HUES48 (cell line): ENCODE measurements at regions not wholly inside any gene's neighbourhood (a gene's known extent, or its start where the extent isn't known, plus 50 kb on each side); places are given as distances from the start of the nearest gene placed in this dataset.

Experiments used
- H3K27ac ChIP-seq: one replicate; pipeline ENCODE4 v1.7.0; 2013; ENCODE audit warnings: low read depth, low read length, inconsistent platforms
- H3K27me3 ChIP-seq: 2 replicates; pipeline ENCODE4 v1.6.1; 2013; ENCODE audit warnings: mild to moderate bottlenecking, low read length; ENCODE audit not compliant: control insufficient read depth, insufficient read depth
- H3K36me3 ChIP-seq: 2 replicates; pipeline ENCODE4 v1.6.1; 2013; ENCODE audit warnings: low read length; ENCODE audit not compliant: control insufficient read depth, insufficient read depth
- H3K4me1 ChIP-seq: 2 replicates; pipeline ENCODE4 v1.6.1; 2013; ENCODE audit warnings: mild to moderate bottlenecking, low read length; ENCODE audit not compliant: control insufficient read depth, insufficient read depth
- H3K4me3 ChIP-seq: 2 replicates; pipeline ENCODE4 v1.5.1; 2013; ENCODE audit warnings: mild to moderate bottlenecking, low read depth, low read length
- H3K9ac ChIP-seq: 2 replicates; pipeline ENCODE4 v1.6.1; 2013; ENCODE audit warnings: mild to moderate bottlenecking, low read depth, low read length, moderate library complexity
- H3K9me3 ChIP-seq: 2 replicates; pipeline ENCODE4 v1.6.1; 2013; ENCODE audit warnings: low read length; ENCODE audit not compliant: control insufficient read depth, insufficient read depth

DNA sequence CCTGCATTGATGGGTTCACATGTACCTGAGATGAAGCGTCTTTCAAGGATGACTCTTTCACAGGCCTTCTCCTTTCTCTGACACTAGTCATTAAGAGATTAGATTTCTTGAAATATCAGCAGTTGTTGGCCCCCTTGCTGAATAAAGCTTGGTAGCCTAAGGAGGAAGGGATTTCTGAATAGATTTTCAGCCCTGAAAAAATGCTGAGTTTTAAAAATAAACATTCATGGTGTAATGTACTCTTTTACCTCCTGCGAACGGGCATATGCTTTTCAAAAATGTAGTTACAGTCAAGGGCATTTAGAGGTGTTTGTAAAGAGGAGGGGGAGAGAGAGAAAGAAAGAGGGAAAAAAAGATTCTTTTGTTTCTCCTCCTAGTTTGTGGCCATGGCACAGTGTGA, 222.7 kb downstream of the SOX4 start:
- H3K27me3 ChIP-seq, result no peaks in the 10 kb centered on the region
- no peak overlapping the region for H3K4me3 ChIP-seq
- H3K9ac ChIP-seq, result no peak overlapping the region
- H3K27ac ChIP-seq, result no peak overlapping the region
- no peaks in the 10 kb centered on the region for H3K4me1 ChIP-seq
- no peaks in the 10 kb centered on the region for H3K9me3 ChIP-seq
- H3K36me3 ChIP-seq, result 0 out of 2 replicates have a peak, but pooled peaks cover 3% of the 10 kb centered on the region

- Histone ChIP-seq H3K36me3 (no peaks in the 10 kb centered on the region), H3K27me3 (no peaks in the 10 kb centered on the region), H3K9ac (no peak overlapping the region), H3K4me3 (no peak overlapping the region), H3K27ac (no peak overlapping the region), H3K9me3 (no peaks in the 10 kb centered on the region), H3K4me1 (peaks cover 15% of the 10 kb centered on the region)
Observed at GRCh38 chr6:21820442-21820841, 226.9 kb downstream of the SOX4 start.

DNA sequence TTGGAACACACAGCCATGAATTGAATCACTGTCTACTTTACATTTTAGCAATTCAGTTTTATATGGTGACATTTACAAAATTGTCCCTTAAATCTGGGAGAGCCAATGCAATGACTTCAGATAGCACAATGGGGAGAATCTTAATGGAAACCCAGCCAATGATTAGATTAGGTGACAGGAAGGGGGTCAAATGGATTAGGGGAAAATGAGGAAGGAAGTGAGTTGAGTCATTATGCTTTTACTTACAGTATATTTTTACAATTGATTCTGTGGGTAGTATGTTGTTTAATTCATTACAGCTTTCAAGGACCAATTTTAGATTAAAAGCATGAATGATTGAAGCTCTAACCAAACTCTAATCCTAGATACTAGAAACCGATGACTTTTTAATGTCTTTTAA, 229.8 kb downstream of the SOX4 start:
- Histone ChIP-seq H3K9me3 (no peaks in the 10 kb centered on the region), H3K27ac (no peak overlapping the region), H3K36me3 (no peaks in the 10 kb centered on the region), H3K27me3 (no peaks in the 10 kb centered on the region), H3K4me1 (peaks cover 35% of the 10 kb centered on the region), H3K9ac (no peak overlapping the region), H3K4me3 (no peak overlapping the region)

- no peaks in the 10 kb centered on the region for H3K36me3 ChIP-seq
- H3K4me1 ChIP-seq, result peaks cover 42% of the 10 kb centered on the region
- H3K4me3 ChIP-seq, result no peak overlapping the region
- no peak overlapping the region for H3K9ac ChIP-seq
- H3K9me3 ChIP-seq, result no peaks in the 10 kb centered on the region
- no peaks in the 10 kb centered on the region for H3K27me3 ChIP-seq
- H3K27ac ChIP-seq, result peak overlapping the region; percentile 23
Observed at GRCh38 chr6:21824431-21825177, 231.1 kb downstream of the SOX4 start.

DNA sequence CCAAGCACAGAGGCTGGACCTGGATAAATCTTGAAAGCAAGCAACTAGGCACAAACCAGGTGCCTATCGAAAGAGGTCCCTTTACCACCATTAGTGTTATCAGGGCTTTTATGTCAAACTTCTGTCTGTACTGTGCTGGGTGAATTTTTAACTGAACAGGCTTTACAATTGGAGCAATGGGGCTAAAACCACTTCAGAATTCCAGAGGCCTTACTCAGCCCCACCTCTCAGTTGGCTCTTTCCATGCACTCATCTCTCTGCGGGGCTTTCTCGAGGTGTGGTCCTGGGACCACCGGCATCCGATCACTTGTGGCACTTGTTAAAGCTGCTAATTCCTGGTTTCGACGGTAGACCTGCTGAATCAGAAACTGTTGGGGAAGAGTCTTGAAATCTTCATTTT, 232.5 kb downstream of the SOX4 start:
- H3K27ac ChIP-seq, result peak overlapping the region; percentile 76
- H3K9me3 ChIP-seq, result no peaks in the 10 kb centered on the region
- peaks cover 51% of the 10 kb centered on the region for H3K4me1 ChIP-seq
- H3K9ac ChIP-seq, result no peak overlapping the region
- no peaks in the 10 kb centered on the region for H3K27me3 ChIP-seq
- no peak overlapping the region for H3K4me3 ChIP-seq
- H3K36me3 ChIP-seq, result no peaks in the 10 kb centered on the region

DNA sequence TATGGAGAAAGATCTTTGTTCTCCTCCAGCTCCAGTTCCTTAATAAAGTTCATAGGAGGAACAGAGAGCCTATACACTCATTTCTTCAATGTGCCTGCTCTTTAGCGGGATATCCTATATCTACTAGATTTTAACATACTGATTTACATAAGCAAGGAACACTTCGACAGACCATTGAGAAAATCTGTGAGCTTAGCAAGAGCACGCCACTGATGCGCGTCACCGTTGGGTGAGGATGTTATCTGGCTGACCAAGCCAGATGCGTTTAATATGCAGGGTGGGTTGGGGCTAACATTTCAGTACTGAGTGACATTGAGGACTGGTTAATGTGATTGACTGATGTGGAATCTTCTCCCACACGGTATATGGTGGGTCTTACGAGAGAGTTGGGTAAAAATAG, 233.4 kb downstream of the SOX4 start:
- Histone ChIP-seq H3K4me3 (no peak overlapping the region), H3K4me1 (peaks cover 60% of the 10 kb centered on the region), H3K27ac (peak overlapping the region; percentile 76), H3K9me3 (no peaks in the 10 kb centered on the region), H3K27me3 (no peaks in the 10 kb centered on the region), H3K9ac (no peak overlapping the region), H3K36me3 (no peaks in the 10 kb centered on the region)

GRCh38 chr6:21827425-21828202, 234.1 kb downstream of the SOX4 start:
- H3K36me3 ChIP-seq, result no peaks in the 10 kb centered on the region
- no peak overlapping the region for H3K4me3 ChIP-seq
- H3K9ac ChIP-seq, result no peak overlapping the region
- no peaks in the 10 kb centered on the region for H3K27me3 ChIP-seq
- no peaks in the 10 kb centered on the region for H3K9me3 ChIP-seq
- peaks cover 62% of the 10 kb centered on the region for H3K4me1 ChIP-seq
- H3K27ac ChIP-seq, result peak overlapping the region; percentile 76

- Histone ChIP-seq H3K4me1 (peaks cover 61% of the 10 kb centered on the region), H3K27ac (no peak overlapping the region), H3K9ac (no peak overlapping the region)
Observed at GRCh38 chr6:21828704-21829103, 235.2 kb downstream of the SOX4 start.

GRCh38 chr6:21829126-21829525, 235.6 kb downstream of the SOX4 start:
- Histone ChIP-seq H3K4me3 (no peak overlapping the region), H3K27me3 (no peaks in the 10 kb centered on the region), H3K36me3 (no peaks in the 10 kb centered on the region; the same call in 1 of the 2 replicates), H3K4me1 (peaks cover 57% of the 10 kb centered on the region), H3K9ac (no peak overlapping the region), H3K9me3 (no peaks in the 10 kb centered on the region), H3K27ac (no peak overlapping the region)

More at GRCh38 chr6:21828704-21829103, 235.2 kb downstream of the SOX4 start:
- H3K27me3 ChIP-seq, result no peaks in the 10 kb centered on the region
- H3K9me3 ChIP-seq, result no peaks in the 10 kb centered on the region
- H3K36me3 ChIP-seq, result no peaks in the 10 kb centered on the region; the same call in 1 of the 2 replicates
- no peak overlapping the region for H3K4me3 ChIP-seq

GRCh38 chr6:21831521-21832291, 238.2 kb downstream of the SOX4 start:
- no peaks in the 10 kb centered on the region for H3K27me3 ChIP-seq
- H3K9ac ChIP-seq, result no peak overlapping the region
- no peak overlapping the region for H3K4me3 ChIP-seq
- no peaks in the 10 kb centered on the region; the same call in 1 of the 2 replicates for H3K36me3 ChIP-seq
- H3K9me3 ChIP-seq, result no peaks in the 10 kb centered on the region
- peaks cover 49% of the 10 kb centered on the region for H3K4me1 ChIP-seq
- peak overlapping the region; percentile 32 for H3K27ac ChIP-seq
